Left hindlimb (tissue), 1 donor: ENCODE measurements at regions not wholly inside any gene's neighbourhood (a gene's known extent, or its start where the extent isn't known, plus 50 kb on each side); places are given as distances from the start of the nearest gene placed in this dataset.

Experiments
- DNase-seq: peaks from one replicate; pipeline ENCODE4 v3.0.0-alpha.2; 2018

- DNase-seq, result no peak
Observed at GRCh38 chr15:69853544-69853951, 244.2 kb downstream of the TLE3 start.

- no peak for DNase-seq
Observed at GRCh38 chr15:69854001-69854400, 243.7 kb downstream of the TLE3 start.

GRCh38 chr15:69854521-69855181 is 243.1 kb downstream of the TLE3 start:
- DNase-seq, result no peak

GRCh38 chr15:69855258-69856000 is 242.3 kb downstream of the TLE3 start:
- DNase-seq, result no peak

GRCh38 chr15:69857250-69857649 is 240.5 kb downstream of the TLE3 start:
- no peak for DNase-seq

GRCh38 chr15:69857686-69858391 is 239.9 kb downstream of the TLE3 start:
- DNase-seq, result no peak

GRCh38 chr15:69858456-69858855 is 239.3 kb downstream of the TLE3 start:
- DNase-seq, result no peak

- DNase-seq, result no peak
Observed at GRCh38 chr15:69859866-69860265, 237.9 kb downstream of the TLE3 start.

- no peak for DNase-seq
Observed at GRCh38 chr15:69860321-69860720, 237.4 kb downstream of the TLE3 start.

- no peak for DNase-seq
Observed at GRCh38 chr15:69860921-69861320, 236.8 kb downstream of the TLE3 start.

GRCh38 chr15:69861331-69862171 is 236.2 kb downstream of the TLE3 start:
- no peak for DNase-seq

GRCh38 chr15:69862540-69862939 is 235.2 kb downstream of the TLE3 start:
- no peak for DNase-seq

GRCh38 chr15:69863446-69863845 is 234.3 kb downstream of the TLE3 start:
- DNase-seq, result no peak

GRCh38 chr15:69865369-69865768 is 232.3 kb downstream of the TLE3 start:
- DNase-seq, result no peak

GRCh38 chr15:69868756-69869155 is 229.0 kb downstream of the TLE3 start:
- no peak for DNase-seq

- DNase-seq, result no peak
Observed at GRCh38 chr15:69869291-69869690, 228.4 kb downstream of the TLE3 start.

- DNase-seq, result no peak
Observed at GRCh38 chr15:69869881-69870505, 227.7 kb downstream of the TLE3 start.

GRCh38 chr15:69871511-69872134 is 226.1 kb downstream of the TLE3 start:
- no peak for DNase-seq

GRCh38 chr15:69873807-69874206 is 223.9 kb downstream of the TLE3 start:
- DNase-seq, result no peak

- no peak for DNase-seq
Observed at GRCh38 chr15:69874321-69874720, 223.4 kb downstream of the TLE3 start.

- no peak for DNase-seq
Observed at GRCh38 chr15:69876064-69876940, 221.4 kb downstream of the TLE3 start.
